ENCODE measurements at regions not wholly inside any gene's neighbourhood (a gene's known extent, or its start where the extent isn't known, plus 50 kb on each side); places are given as distances from the start of the nearest gene placed in this dataset.
"Not testable (repeated sequence)": the region's sequence is repeated elsewhere in the genome, so short reads cannot be mapped to it uniquely, and the experiment has no call there.

- no peak for DNase-seq (ENCODE audit: low read depth in 2 of 2)
Measured at GRCh38 chr3:106819440-106819839, 557.8 kb upstream of the CCDC54 start.

GRCh38 chr3:106820726-106821362, 556.4 kb upstream of the CCDC54 start:
- DNase-seq (ENCODE audit: low read depth in 2 of 2): no peak

GRCh38 chr3:106821801-106822200, 555.4 kb upstream of the CCDC54 start:
- no peak for DNase-seq (ENCODE audit: low read depth in 2 of 2)

GRCh38 chr3:106822204-106822603, 555.0 kb upstream of the CCDC54 start:
- DNase-seq (ENCODE audit: low read depth in 2 of 2): no peak

GRCh38 chr3:106823701-106824100, 553.5 kb upstream of the CCDC54 start:
- no peak for DNase-seq (ENCODE audit: low read depth in 2 of 2)

GRCh38 chr3:106824856-106825255, 552.4 kb upstream of the CCDC54 start:
- DNase-seq (ENCODE audit: low read depth in 2 of 2): no peak

GRCh38 chr3:106825962-106826605, 551.2 kb upstream of the CCDC54 start:
- no peak for DNase-seq (ENCODE audit: low read depth in 2 of 2)

- no peak for DNase-seq (ENCODE audit: low read depth in 2 of 2)
Measured at GRCh38 chr3:106826791-106827311, 550.4 kb upstream of the CCDC54 start.

- no peak for DNase-seq (ENCODE audit: low read depth in 2 of 2)
Measured at GRCh38 chr3:106827515-106828213, 549.6 kb upstream of the CCDC54 start.

GRCh38 chr3:106829206-106829605, 548.0 kb upstream of the CCDC54 start:
- no peak for DNase-seq (ENCODE audit: low read depth in 2 of 2)

- DNase-seq (ENCODE audit: low read depth in 2 of 2): no peak
Measured at GRCh38 chr3:106830334-106830733, 546.9 kb upstream of the CCDC54 start.

- DNase-seq (ENCODE audit: low read depth in 2 of 2): no peak
Measured at GRCh38 chr3:106836906-106837305, 540.3 kb upstream of the CCDC54 start.

GRCh38 chr3:106837616-106838015, 539.6 kb upstream of the CCDC54 start:
- DNase-seq (ENCODE audit: low read depth in 2 of 2): no peak

GRCh38 chr3:106839576-106840280, 537.5 kb upstream of the CCDC54 start:
- DNase-seq (ENCODE audit: low read depth in 2 of 2): no peak

- no peak for DNase-seq (ENCODE audit: low read depth in 2 of 2)
Measured at GRCh38 chr3:106840319-106840718, 536.9 kb upstream of the CCDC54 start.

- no peak for DNase-seq (ENCODE audit: low read depth in 2 of 2)
Measured at GRCh38 chr3:106842151-106842550, 535.1 kb upstream of the CCDC54 start.

GRCh38 chr3:106844638-106845037, 532.6 kb upstream of the CCDC54 start:
- DNase-seq (ENCODE audit: low read depth in 2 of 2): no peak

GRCh38 chr3:106848099-106848498, 529.1 kb upstream of the CCDC54 start:
- no peak for DNase-seq (ENCODE audit: low read depth in 2 of 2)

- no peak for DNase-seq (ENCODE audit: low read depth in 2 of 2)
Measured at GRCh38 chr3:106850437-106850836, 526.8 kb upstream of the CCDC54 start.

GRCh38 chr3:106858321-106858720, 518.9 kb upstream of the CCDC54 start:
- DNase-seq (ENCODE audit: low read depth in 2 of 2): not testable (repeated sequence)

- DNase-seq (ENCODE audit: low read depth in 2 of 2): no peak
Measured at GRCh38 chr3:106860182-106860581, 517.1 kb upstream of the CCDC54 start.

- DNase-seq (ENCODE audit: low read depth in 2 of 2): no peak
Measured at GRCh38 chr3:106862067-106862466, 515.2 kb upstream of the CCDC54 start.
